ENCODE measurements at regions not wholly inside any gene's neighbourhood (a gene's known extent, or its start where the extent isn't known, plus 50 kb on each side); places are given as distances from the start of the nearest gene placed in this dataset.
A peak's percentile ranks its signal among the peaks of the same experiment; 100 is the strongest.

GRCh38 chr3:102068736-102069135, 219.4 kb downstream of the NFKBIZ start:
- H2AFZ ChIP-seq (ENCODE audit: low read length): no peak overlapping the region
- H3K4me1 ChIP-seq (ENCODE audit: control insufficient read depth, extremely low read depth, insufficient read depth, low read length): no peaks in the 10 kb centered on the region
- no peak overlapping the region for H3K9ac ChIP-seq (ENCODE audit: insufficient read depth, low read length)
- no peaks in the 10 kb centered on the region for H3K9me3 ChIP-seq (ENCODE audit: control insufficient read depth, insufficient read depth, low read depth, low read length)
- H4K20me1 ChIP-seq (ENCODE audit: control insufficient read depth, extremely low read depth, insufficient read depth, low read length): no peaks in the 10 kb centered on the region
- H3K4me2 ChIP-seq (ENCODE audit: extremely low read depth, insufficient read depth, low read length): no peak overlapping the region
- H3K36me3 ChIP-seq (ENCODE audit: control insufficient read depth, insufficient read depth, low read length): no peaks in the 10 kb centered on the region
- H3K27me3 ChIP-seq (ENCODE audit: control insufficient read depth, insufficient read depth, low read length): no peaks in the 10 kb centered on the region
- no peaks in the 10 kb centered on the region for H3K79me2 ChIP-seq (ENCODE audit: control insufficient read depth, insufficient read depth, low read length)
- no peak for TF ChIP-seq CTCF (conservative IDR thresholded peaks at IDR 0.05 in 1 of 2, IDR thresholded peaks at IDR 0.05 in 1 of 2; ENCODE audit: low read depth in 1 of 2, low read length in 2 of 2)
- TF ChIP-seq EZH2 (IDR thresholded peaks at IDR 0.05; ENCODE audit: low read length, missing control alignments): no peak
- H3K4me3 ChIP-seq (replicated peaks in 1 of 4; ENCODE audit: control extremely low read depth in 1 of 4, insufficient read depth in 1 of 4, low read depth in 3 of 4, low read length in 4 of 4): no peak overlapping the region
- DNase-seq (ENCODE audit: low read depth in 2 of 2): no peak
- no peak overlapping the region for H3K27ac ChIP-seq (ENCODE audit: insufficient read depth, low read length)

- DNase-seq (ENCODE audit: low read depth in 2 of 2): peak; percentile 75 to 83
- no peak overlapping the region for H3K9ac ChIP-seq (ENCODE audit: insufficient read depth, low read length)
- H4K20me1 ChIP-seq (ENCODE audit: control insufficient read depth, extremely low read depth, insufficient read depth, low read length): no peaks in the 10 kb centered on the region
- H3K36me3 ChIP-seq (ENCODE audit: control insufficient read depth, insufficient read depth, low read length): no peaks in the 10 kb centered on the region
- H3K4me2 ChIP-seq (ENCODE audit: extremely low read depth, insufficient read depth, low read length): peak overlapping the region; percentile 25
- TF ChIP-seq EZH2 (IDR thresholded peaks at IDR 0.05; ENCODE audit: low read length, missing control alignments): no peak
- TF ChIP-seq CTCF (conservative IDR thresholded peaks at IDR 0.05 in 1 of 2, IDR thresholded peaks at IDR 0.05 in 1 of 2; ENCODE audit: low read depth in 1 of 2, low read length in 2 of 2): no peak
- H3K79me2 ChIP-seq (ENCODE audit: control insufficient read depth, insufficient read depth, low read length): no peaks in the 10 kb centered on the region
- no peaks in the 10 kb centered on the region for H3K9me3 ChIP-seq (ENCODE audit: control insufficient read depth, insufficient read depth, low read depth, low read length)
- no peak overlapping the region for H2AFZ ChIP-seq (ENCODE audit: low read length)
- H3K4me1 ChIP-seq (ENCODE audit: control insufficient read depth, extremely low read depth, insufficient read depth, low read length): no peaks in the 10 kb centered on the region
- H3K4me3 ChIP-seq (replicated peaks in 1 of 4; ENCODE audit: control extremely low read depth in 1 of 4, insufficient read depth in 1 of 4, low read depth in 3 of 4, low read length in 4 of 4): no peak overlapping the region
- no peaks in the 10 kb centered on the region for H3K27me3 ChIP-seq (ENCODE audit: control insufficient read depth, insufficient read depth, low read length)
- H3K27ac ChIP-seq (ENCODE audit: insufficient read depth, low read length): no peak overlapping the region
These were observed 219.9 kb downstream of the NFKBIZ start for GRCh38 chr3:102069211-102069662.

GRCh38 chr3:102074946-102075345, 225.6 kb downstream of the NFKBIZ start:
- Histone ChIP-seq H3K4me3 (replicated peaks in 1 of 4; ENCODE audit: control extremely low read depth in 1 of 4, insufficient read depth in 1 of 4, low read depth in 3 of 4, low read length in 4 of 4) (no peak overlapping the region), H3K27me3 (ENCODE audit: control insufficient read depth, insufficient read depth, low read length) (no peaks in the 10 kb centered on the region), H3K4me2 (ENCODE audit: extremely low read depth, insufficient read depth, low read length) (no peak overlapping the region), H3K9ac (ENCODE audit: insufficient read depth, low read length) (no peak overlapping the region), H3K79me2 (ENCODE audit: control insufficient read depth, insufficient read depth, low read length) (no peaks in the 10 kb centered on the region), H3K27ac (ENCODE audit: insufficient read depth, low read length) (no peak overlapping the region), H3K9me3 (ENCODE audit: control insufficient read depth, insufficient read depth, low read depth, low read length) (no peaks in the 10 kb centered on the region), H4K20me1 (ENCODE audit: control insufficient read depth, extremely low read depth, insufficient read depth, low read length) (no peaks in the 10 kb centered on the region), H3K36me3 (ENCODE audit: control insufficient read depth, insufficient read depth, low read length) (no peaks in the 10 kb centered on the region), H3K4me1 (ENCODE audit: control insufficient read depth, extremely low read depth, insufficient read depth, low read length) (no peaks in the 10 kb centered on the region), H2AFZ (ENCODE audit: low read length) (no peak overlapping the region)
- DNase-seq (ENCODE audit: low read depth in 2 of 2): peak in 1 of 2 donors; percentile 82
- TF ChIP-seq CTCF (conservative IDR thresholded peaks at IDR 0.05 in 1 of 2, IDR thresholded peaks at IDR 0.05 in 1 of 2; ENCODE audit: low read depth in 1 of 2, low read length in 2 of 2) (no peak), EZH2 (IDR thresholded peaks at IDR 0.05; ENCODE audit: low read length, missing control alignments) (no peak)

All from fibroblast of lung (primary cell).